Heart right ventricle (tissue), 16 donors: ENCODE measurements at regions not wholly inside any gene's neighbourhood (a gene's known extent, or its start where the extent isn't known, plus 50 kb on each side); places are given as distances from the start of the nearest gene placed in this dataset.

Experiments used
- ATAC-seq, 8 donors: fragments of 200-7000 bp; cut with Tn5 transposase; one replicate each; pipeline ENCODE4 v1.9.1; 2020; ENCODE audit warnings: mild to moderate bottlenecking in 8 of 8, moderate library complexity in 8 of 8, moderate number of reproducible peaks in 1 of 8
- DNase-seq, 2 donors: peaks; one replicate each; pipeline ENCODE4 v3.0.0-alpha.2; 2020
- H3K27ac ChIP-seq, 10 donors: fragments of 200-600 bp; sonication (generic) in 2 of 10; one replicate each; pipeline versions ENCODE4 v1.5.0 to v1.8.0; 2020 to 2022; ENCODE audit warnings: mild to moderate bottlenecking in 3 of 10
- H3K27me3 ChIP-seq, 7 donors: fragments of 200-600 bp; one replicate each; pipeline ENCODE4 v1.8.0; 2021 to 2022; ENCODE audit warnings: mild to moderate bottlenecking in 2 of 7
- H3K36me3 ChIP-seq, 9 donors: fragments of 200-600 bp; sonication (generic) in 1 of 9; one replicate each; pipeline versions ENCODE4 v1.5.0 to v1.8.0; 2020 to 2022; ENCODE audit warnings: mild to moderate bottlenecking in 2 of 9
- H3K4me1 ChIP-seq, 9 donors: fragments of 200-600 bp; sonication (generic) in 1 of 9; one replicate each; pipeline versions ENCODE4 v1.5.0 to v1.8.0; 2020 to 2022; ENCODE audit warnings: mild to moderate bottlenecking in 4 of 9
- H3K4me3 ChIP-seq, 10 donors: fragments of 200-600 bp; sonication (generic) in 2 of 10; one replicate each; pipeline versions ENCODE4 v1.5.0 to v1.8.0; 2020 to 2022; ENCODE audit warnings: mild to moderate bottlenecking in 7 of 10, moderate library complexity in 2 of 10
- H3K9me3 ChIP-seq, 11 donors: fragments of 200-600 bp in 10 of 11; sonication (generic) in 2 of 11; one replicate each; pipeline versions ENCODE4 v1.5.0 to v1.8.0; 2013 to 2022; ENCODE audit warnings: mild to moderate bottlenecking in 2 of 11, control low read depth in 1 of 11, moderate library complexity in 1 of 11
- CTCF ChIP-seq, 9 donors: fragments of 200-600 bp; sonication (generic) in 2 of 9; IDR thresholded peaks; one replicate each; pipeline versions ENCODE4 v1.5.0 to v1.8.0; 2021 to 2022; ENCODE audit warnings: antibody characterized with exemption in 9 of 9, mild to moderate bottlenecking in 5 of 9, moderate library complexity in 1 of 9
- WGBS, 2 donors: extraction: QIAGEN DNeasy Blood & Tissue Kit; methylation state at CpG; one replicate each; pipeline ENCODE4 v1.1.7; 2013; ENCODE audit warnings: inconsistent platforms in 1 of 2; 5-methylcytosine and 5-hydroxymethylcytosine counted together
- intact Hi-C, 10 donors: fragments of 100-400 bp; cut with DNase I; formaldehyde crosslinking; loops; one replicate each; pipeline versions ENCODE4 v1.11.1 to v1.14.2; 2022
- donor health status: Arrhythmogenic right ventricular cardiomyopathy.
- donor health status: ischemic (EF 13 %, LVEDD 7.1; RV severe dilation, severe dysfunction).
- donor health status: healthy with polysubstance abuse.
- donor health status: DM: no; HTN: yes; CAD: no.
- donor health status: DM: no; HTN: no; CAD: no.
- donor health status: ischemic (EF 25% LVEDD 6.9; RV normal size, moderate dysfunction).
- donor health status: ischemic (EF 25% LVEDD 5.7; RV mildly dilated, moderate dysfunction).
- donor health status: healthy.
- donor health status: DM: yes; HTN: yes; CAD: no.
- donor health status: Ischemic cardiomyopathy.
- donor health status: ischemic (EF 35%, LVEDD 5.7; RV mildly dilated, moderate dysfunction).
- donor health status: nonischemic (EF 11% LVEDD 7.7; RV severe dilation, severe dysfunction).
- donor health status: DM: yes; HTN: yes; CAD: no.
- donor health status: PGD.
- donor health status: ischemic (EF 29% LVEDD 5.4; RV normal size, mild dysfunction).
- donor health status: nonischemic (EF 23%, LVEDD 6.1; RV moderate dilation, normal function).

GRCh38 chr3:162992741-162993140 is 1496.1 kb downstream of the OTOL1 start:
- H3K27me3 ChIP-seq, result no peaks in the 10 kb centered on the region
- H3K9me3 ChIP-seq, result peaks cover 0 to 33% (median 16%) of the 10 kb centered on the region in 11 donors
- H3K4me1 ChIP-seq, result no peaks in the 10 kb centered on the region
- DNase-seq, result no peak
- no peak overlapping the region for H3K27ac ChIP-seq
- intact Hi-C loops, result no loop called here
- H3K36me3 ChIP-seq, result no peaks in the 10 kb centered on the region
- no peak for TF ChIP-seq CTCF (IDR thresholded peaks at IDR 0.05)
- 61 to 81% methylated on average over 2 of the region's 2 CpGs for WGBS, 2 donors
- H3K4me3 ChIP-seq, result no peak overlapping the region
- no peak for ATAC-seq

- WGBS, 2 donors, result 0 to 50% methylated on average over 1 of the region's 1 CpG
- no peak for ATAC-seq
- TF ChIP-seq CTCF (IDR thresholded peaks at IDR 0.05), result no peak
- no peak for DNase-seq
- Histone ChIP-seq H3K36me3 (no peaks in the 10 kb centered on the region), H3K4me3 (no peak overlapping the region), H3K27me3 (no peaks in the 10 kb centered on the region), H3K4me1 (no peaks in the 10 kb centered on the region), H3K27ac (no peak overlapping the region), H3K9me3 (peaks cover 0 to 33% (median 16%) of the 10 kb centered on the region in 11 donors)
- intact Hi-C loops, result no loop called here
Measured at GRCh38 chr3:162994165-162994564, 1497.6 kb downstream of the OTOL1 start.

GRCh38 chr3:162996368-162996767 is 1499.8 kb downstream of the OTOL1 start:
- Histone ChIP-seq H3K36me3 (no peaks in the 10 kb centered on the region), H3K4me3 (no peak overlapping the region), H3K9me3 (peaks cover 0 to 33% (median 14%) of the 10 kb centered on the region in 11 donors), H3K27me3 (no peaks in the 10 kb centered on the region), H3K4me1 (no peaks in the 10 kb centered on the region), H3K27ac (no peak overlapping the region)
- intact Hi-C loops, result no loop called here
- no peak for TF ChIP-seq CTCF (IDR thresholded peaks at IDR 0.05)
- no peak for ATAC-seq
- DNase-seq, result no peak

- no peaks in the 10 kb centered on the region for H3K36me3 ChIP-seq
- TF ChIP-seq CTCF (IDR thresholded peaks at IDR 0.05), result no peak
- peaks cover 0 to 25% (median 14%) of the 10 kb centered on the region in 11 donors for H3K9me3 ChIP-seq
- DNase-seq (no peak), ATAC-seq (no peak)
- intact Hi-C loops, result no loop called here
- no peak overlapping the region for H3K4me3 ChIP-seq
- no peak overlapping the region for H3K27ac ChIP-seq
- H3K27me3 ChIP-seq, result no peaks in the 10 kb centered on the region
- H3K4me1 ChIP-seq, result no peaks in the 10 kb centered on the region
Measured at GRCh38 chr3:162998205-162998604, 1501.6 kb downstream of the OTOL1 start.

- Histone ChIP-seq H3K4me3 (no peak overlapping the region), H3K36me3 (no peaks in the 10 kb centered on the region), H3K27ac (no peak overlapping the region), H3K9me3 (peaks cover 0 to 19% (median 0%) of the 10 kb centered on the region in 11 donors), H3K4me1 (no peaks in the 10 kb centered on the region), H3K27me3 (no peaks in the 10 kb centered on the region)
- WGBS, 2 donors, result 65 to 88% methylated on average over 2 of the region's 2 CpGs
- ATAC-seq (no peak), DNase-seq (no peak)
- intact Hi-C loops, result no loop called here
- TF ChIP-seq CTCF (IDR thresholded peaks at IDR 0.05), result no peak
Measured at GRCh38 chr3:163011596-163011995, 1515.0 kb downstream of the OTOL1 start.
